ENCODE measurements at regions not wholly inside any gene's neighbourhood (a gene's known extent, or its start where the extent isn't known, plus 50 kb on each side); places are given as distances from the start of the nearest gene placed in this dataset.
"Not testable (repeated sequence)": the region's sequence is repeated elsewhere in the genome, so short reads cannot be mapped to it uniquely, and the experiment has no call there.

DNA sequence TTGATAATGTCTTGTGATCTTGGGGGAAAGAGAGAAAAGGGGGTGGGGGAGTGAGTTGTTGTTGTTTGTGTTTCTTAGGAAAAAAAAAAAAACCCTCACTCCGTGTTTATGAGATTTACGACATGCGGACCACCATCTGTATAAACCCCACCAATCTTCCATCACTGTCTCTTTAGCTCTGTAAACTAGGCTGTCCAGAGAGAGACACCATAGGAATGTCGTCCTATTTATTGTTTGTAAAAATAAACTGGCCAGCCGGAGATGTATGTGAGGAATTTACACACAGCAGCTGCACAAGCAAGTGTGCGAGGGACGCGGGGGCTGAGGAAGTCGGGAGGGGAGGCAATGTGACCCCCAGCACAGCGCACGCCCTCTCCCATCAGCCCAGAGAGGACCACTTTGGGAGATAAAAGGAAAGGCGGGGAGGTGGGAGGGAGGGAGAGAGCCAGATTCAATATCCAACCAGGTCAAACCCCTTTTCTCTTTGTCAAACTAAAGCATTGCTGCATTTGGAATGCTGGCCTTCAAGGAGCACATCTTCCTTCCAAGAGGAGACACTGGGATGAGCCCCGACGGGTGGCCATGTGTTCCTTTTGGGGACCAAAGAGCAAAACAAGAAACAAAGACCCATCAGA is 136.2 kb upstream of the SALL1 start:
- DNase-seq = no peak

DNA sequence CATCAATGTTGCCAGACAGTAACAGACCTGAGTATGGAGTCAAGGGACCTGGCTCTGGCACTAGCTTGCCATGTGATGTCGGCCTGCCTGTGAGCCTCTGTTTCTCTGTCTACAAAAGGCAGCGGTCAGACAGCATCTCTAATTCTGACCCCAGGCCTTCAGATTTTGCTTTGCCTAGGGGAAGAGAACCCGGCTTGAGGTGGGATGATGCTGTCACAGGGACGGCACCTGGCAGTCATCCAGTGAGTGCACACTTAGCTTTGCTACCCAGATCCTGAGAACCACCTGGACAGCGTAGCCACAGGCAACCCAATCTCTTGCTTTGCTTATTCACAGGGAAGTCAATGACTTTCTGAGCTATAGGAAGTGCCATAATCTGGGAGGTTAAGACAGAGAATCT is 135.2 kb upstream of the SALL1 start:
- DNase-seq = no peak

GRCh38 chr16:51276336-51276735 is 125.3 kb upstream of the SALL1 start:
- DNase-seq = no peak

DNA sequence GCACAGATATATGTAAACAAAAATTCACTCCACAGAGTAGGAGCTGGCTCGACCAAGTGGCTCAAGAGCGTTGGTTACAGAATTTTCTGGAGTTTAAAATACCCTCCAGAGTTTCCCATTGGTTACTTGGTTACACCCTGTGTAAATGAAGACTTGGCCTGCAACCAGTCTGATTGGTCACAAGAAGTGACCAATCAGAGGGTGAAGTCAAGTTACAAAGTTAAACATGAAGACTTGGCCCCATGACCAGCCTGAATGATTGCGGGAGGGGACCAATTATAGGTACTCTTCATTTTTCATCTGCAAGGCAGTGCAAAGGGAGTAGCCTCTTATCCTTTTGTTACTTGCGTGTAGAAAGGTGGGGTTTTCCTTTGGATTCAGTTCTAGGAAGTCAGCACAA is 121.3 kb upstream of the SALL1 start:
- DNase-seq = no peak

- DNase-seq = no peak
Observed at GRCh38 chr16:51271156-51271701, 120.2 kb upstream of the SALL1 start.

GRCh38 chr16:51268237-51268636 is 117.2 kb upstream of the SALL1 start:
- no peak for DNase-seq

DNA sequence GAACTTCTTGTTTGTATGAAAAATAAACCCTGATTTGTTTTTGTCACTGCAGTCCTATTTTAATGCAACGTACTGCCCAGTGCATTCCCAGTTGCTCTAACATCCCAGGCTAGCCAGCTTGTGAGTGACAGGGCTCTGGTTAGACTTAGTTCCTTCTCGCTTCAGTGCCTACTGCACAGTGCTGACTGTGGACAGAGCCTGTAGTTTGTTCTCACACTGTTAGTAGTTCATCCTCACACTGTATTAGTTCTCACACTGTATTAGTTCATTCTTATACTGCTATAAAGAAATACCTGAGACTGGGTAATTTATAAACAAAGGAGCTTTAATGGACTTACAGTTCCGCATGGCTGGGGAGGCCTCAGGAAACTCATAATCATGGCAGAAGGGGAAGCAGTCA is 116.6 kb upstream of the SALL1 start:
- no peak for DNase-seq

DNA sequence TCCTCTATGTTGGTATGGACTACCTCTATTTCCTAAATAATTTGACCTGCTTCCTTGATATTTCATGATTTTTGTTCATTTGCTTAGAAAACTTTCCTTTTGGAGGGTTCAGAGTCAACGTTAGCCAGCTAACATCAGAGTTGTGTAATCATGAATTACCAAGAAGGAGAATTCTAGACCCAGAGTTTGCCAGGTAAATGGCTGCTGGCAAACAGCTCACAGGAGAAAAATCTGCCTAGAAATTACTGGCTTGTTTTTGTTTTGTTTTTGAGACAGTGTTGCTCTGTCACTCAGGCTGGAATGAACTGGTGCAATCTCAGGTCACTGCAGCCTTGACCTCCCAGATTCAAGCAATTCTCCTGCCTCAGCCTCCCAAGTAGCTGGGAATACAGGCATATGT is 111.4 kb upstream of the SALL1 start:
- no peak for DNase-seq

DNA sequence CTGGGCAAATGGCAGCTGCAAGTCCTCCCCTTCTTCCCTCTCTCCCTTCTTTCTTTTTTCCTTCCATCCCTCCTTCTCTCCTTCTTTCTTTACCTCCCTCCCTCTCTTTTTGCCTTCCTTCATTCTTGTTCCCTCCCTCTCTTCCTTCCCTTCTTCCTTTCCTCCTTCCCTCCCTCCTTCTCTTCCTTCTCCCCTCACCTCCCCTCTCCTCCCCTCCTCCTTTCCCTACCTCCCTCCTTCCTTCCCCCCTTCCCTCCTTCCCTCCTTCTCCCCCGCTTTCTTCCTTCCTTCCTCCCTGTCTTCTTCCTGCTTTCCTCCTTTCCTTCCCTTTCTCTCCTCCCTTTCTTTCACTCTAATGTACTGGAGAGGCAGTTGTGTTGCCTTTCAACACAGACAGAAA is 110.8 kb upstream of the SALL1 start:
- no peak for DNase-seq

GRCh38 chr16:51255349-51255972 is 104.4 kb upstream of the SALL1 start:
- DNase-seq = no peak

- not testable (repeated sequence) for DNase-seq
Observed at GRCh38 chr16:51254390-51254789, 103.3 kb upstream of the SALL1 start.

GRCh38 chr16:51248217-51248616 is 97.1 kb upstream of the SALL1 start:
- no peak for DNase-seq

DNA sequence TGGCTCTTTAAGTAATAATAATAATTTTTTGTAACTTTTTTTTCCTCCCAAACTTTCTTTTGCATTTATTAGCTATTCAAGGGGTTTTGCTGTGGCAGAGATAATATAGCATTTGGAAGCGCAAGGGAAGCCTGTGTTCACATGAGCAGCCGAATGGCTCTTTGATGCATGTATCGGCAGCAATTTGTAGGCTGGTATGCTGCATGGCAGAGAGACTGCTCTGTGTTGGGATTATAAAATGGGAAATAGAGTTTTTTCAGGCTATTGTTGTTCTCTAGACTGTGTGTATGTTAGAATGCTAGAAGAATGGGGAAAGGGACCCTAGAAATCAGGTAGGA is 94.6 kb upstream of the SALL1 start:
- DNase-seq = no peak

DNA sequence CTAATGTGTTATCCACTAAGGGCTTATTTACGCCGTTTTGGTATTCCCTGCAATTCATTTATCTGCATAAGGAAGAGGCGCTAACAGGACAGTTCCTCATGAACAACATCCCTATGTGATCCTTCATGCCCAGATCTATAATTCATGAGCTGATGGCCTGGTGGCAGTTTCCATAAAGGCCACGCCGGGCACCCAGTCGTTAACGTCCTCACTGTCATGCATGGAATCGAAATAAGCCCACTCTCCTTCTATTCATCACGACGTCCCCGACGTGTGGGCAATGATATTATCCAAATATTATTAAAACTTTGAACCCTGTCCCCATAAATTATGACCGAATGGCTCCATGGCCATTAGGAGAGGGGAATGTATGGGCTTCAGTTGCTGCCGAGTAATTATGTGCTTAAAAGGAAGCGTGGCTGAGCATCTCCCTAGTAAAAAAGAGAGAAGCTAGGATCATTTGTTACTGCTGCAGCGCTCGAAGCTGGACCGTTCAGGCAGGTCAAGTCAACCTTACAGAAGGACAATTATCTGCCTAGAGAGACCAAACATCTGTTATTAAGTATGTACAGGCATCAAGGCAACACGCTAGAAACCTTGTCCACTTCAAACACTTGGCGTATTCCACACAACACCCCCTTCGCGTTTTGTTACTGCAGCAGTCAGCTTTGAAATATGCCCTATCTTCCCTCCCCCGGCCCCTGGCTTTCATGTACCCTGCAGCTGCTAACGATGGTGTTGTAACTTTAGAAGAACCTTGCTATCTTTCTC is 94.0 kb upstream of the SALL1 start:
- DNase-seq = no peak

DNA sequence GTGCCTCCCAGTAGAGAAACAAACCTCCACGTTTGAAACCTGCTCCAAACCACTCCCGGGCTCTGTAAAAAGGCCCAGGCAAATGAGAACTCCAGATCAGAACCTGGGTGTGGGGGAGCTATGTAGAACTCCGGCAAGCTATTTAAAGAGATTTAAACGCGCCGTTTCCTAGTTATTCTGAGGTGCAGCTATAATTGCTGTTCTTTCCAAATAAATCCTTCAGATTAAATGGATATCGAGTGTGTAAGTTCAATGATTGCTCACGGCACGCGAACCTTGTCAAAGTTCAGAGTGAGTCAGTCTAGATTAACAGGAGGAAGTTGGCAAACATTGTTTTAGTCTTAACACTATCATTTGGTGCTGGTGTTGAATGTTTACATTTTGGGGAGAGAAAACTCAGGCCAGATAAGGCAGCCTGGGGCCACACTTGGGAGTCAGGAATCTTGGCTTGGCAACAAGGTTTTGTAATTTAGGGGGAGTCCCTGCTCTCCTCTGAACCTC is 92.9 kb upstream of the SALL1 start:
- DNase-seq = no peak

DNA sequence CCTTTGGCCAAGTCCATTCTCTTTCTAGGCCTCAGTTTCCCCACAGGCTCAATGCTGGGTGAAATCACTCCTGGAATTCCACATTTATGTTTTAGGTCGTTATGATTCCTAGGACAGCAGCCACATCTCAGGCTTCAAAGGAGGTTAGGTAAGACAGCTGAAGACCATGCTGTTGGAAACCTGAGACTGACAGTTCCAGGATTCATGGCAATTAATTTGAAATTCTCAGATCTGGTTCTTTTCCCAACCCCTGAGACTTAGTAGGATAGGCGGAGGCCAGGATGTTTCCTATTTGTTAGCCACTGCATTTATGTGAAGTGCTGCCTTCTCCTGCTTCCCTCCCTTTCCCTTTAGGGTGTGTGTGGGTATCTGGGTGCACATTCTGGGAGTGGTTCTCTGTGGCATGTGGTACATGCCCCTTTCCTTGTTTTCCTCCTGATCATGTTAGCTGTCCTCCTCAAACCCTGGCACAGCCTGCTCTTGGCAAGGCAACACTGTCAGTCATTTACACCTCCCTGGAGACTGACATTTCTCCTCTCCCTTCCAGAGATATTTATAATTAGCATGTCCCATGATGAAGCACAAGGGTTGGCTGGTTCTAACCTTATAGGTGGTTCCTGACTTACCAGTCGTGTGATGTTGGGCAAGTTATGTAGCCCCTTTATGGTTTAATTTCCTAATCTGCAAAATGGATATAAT is 91.4 kb upstream of the SALL1 start:
- DNase-seq = no peak

GRCh38 chr16:51239196-51239595 is 88.1 kb upstream of the SALL1 start:
- no peak for DNase-seq

DNA sequence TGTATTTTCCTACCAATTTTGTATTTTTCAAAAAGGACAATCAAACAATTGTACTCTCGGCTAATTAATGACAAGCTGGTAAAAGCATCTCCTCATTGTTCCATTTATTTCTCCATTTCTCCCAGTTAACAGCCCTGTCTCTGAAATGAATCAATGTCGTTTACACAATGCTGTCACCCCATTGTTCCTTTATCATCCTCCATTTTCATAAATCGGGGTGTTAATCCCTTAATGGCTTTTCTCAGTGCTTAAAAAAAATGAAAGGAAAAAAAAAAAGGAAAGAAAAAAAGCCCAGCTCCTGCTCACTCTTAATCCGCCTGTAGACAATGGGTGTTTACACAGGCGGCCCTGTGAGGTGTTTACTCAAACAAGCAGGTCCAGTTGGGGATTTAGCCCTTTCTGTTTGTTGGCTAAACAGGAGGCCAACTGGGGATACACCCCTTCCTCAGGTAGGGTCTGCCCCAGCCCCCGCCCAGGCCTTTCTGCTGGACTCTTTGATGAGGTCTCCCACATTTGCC is 86.8 kb upstream of the SALL1 start:
- no peak for DNase-seq

DNA sequence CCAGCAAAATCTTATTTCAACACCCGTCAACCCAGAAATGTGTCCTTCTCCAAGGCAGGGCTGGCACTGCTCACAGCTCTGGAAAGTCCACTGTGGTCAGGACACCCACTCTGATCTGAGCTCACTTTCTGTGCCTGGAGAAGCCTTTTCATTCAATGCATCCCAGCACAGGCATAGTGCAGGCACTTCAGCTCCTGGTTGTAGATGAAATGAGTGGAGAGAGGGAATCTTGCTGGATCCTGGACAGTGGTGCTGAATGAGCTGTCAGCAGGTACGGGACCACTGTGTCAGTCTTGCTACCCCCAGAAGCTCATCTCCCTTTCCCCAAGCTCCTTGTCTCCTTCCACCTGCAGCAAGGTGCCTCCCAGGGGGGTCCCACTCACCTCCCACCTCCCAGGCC is 86.1 kb upstream of the SALL1 start:
- no peak for DNase-seq

- DNase-seq = no peak
Observed at GRCh38 chr16:51236583-51236982, 85.5 kb upstream of the SALL1 start.

DNA sequence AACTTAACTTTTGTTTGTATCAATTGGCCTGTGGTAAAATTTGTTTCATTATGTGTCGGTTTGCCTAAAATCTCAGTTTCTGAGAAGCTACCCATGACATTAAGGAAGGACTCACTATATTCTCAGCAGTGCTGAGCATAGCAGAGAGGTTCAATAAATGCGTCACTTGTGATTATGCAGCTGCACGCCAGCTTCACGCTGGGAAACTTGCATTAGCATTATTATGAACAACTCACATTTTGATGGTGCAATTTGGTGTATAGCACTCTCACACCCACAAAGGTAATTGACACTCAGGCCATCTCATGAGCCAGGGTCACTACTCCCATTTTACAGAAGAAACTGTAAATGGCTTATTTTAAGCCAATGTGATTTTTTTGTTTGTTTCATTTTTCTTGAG is 80.6 kb upstream of the SALL1 start:
- DNase-seq = no peak

GRCh38 chr16:51230035-51230434 is 79.0 kb upstream of the SALL1 start:
- DNase-seq = not testable (repeated sequence)

- DNase-seq = no peak
Observed at GRCh38 chr16:51228097-51228659, 77.1 kb upstream of the SALL1 start.
